Natural killer cell (primary cell): ENCODE measurements at regions not wholly inside any gene's neighbourhood (a gene's known extent, or its start where the extent isn't known, plus 50 kb on each side); places are given as distances from the start of the nearest gene placed in this dataset.

ENCODE experiments used
- ATAC-seq, 3 donors: fragments of 150-1000 bp in 2 of 3; fragments of 200-7000 bp in 1 of 3; cut with Tn5 transposase; 1 replicate in 1 of 3; 2 replicates in 2 of 3; pipeline ENCODE4 v1.10.0; 2021; ENCODE audit warnings: mild to moderate bottlenecking in 2 of 3, moderate library complexity in 2 of 3
- DNase-seq, 2 donors: peaks; one replicate each; pipeline versions ENCODE4 v3.0.0 to v3.0.0-alpha.2; 2013 to 2021; ENCODE audit warnings: mixed read lengths in 1 of 2
- H3K27ac ChIP-seq: one replicate; pipeline ENCODE4 v1.5.1; 2013; ENCODE audit warnings: mild to moderate bottlenecking, low read length
- H3K27me3 ChIP-seq: one replicate; pipeline ENCODE4 v1.6.1; 2013; ENCODE audit warnings: low read length; ENCODE audit not compliant: control insufficient read depth, insufficient read depth
- H3K36me3 ChIP-seq: one replicate; pipeline ENCODE4 v1.6.1; 2013; ENCODE audit warnings: low read length; ENCODE audit not compliant: control insufficient read depth, insufficient read depth
- H3K4me1 ChIP-seq: one replicate; pipeline ENCODE4 v1.6.1; 2013; ENCODE audit warnings: low read length; ENCODE audit not compliant: control insufficient read depth, insufficient read depth
- H3K4me3 ChIP-seq: one replicate; pipeline ENCODE4 v1.5.1; 2013; ENCODE audit warnings: low read length
- H3K9me3 ChIP-seq: one replicate; pipeline ENCODE4 v1.6.1; 2013; ENCODE audit warnings: low read length; ENCODE audit not compliant: control insufficient read depth, insufficient read depth
- H3K27ac Mint-ChIP-seq, 2 donors: one replicate each; pipeline ENCODE4 v1.8.0; 2022; ENCODE audit warnings: mild to moderate bottlenecking in 2 of 2, mixed read lengths in 2 of 2, moderate library complexity in 1 of 2
- H3K27me3 Mint-ChIP-seq, 2 donors: one replicate each; pipeline ENCODE4 v1.8.0; 2022; ENCODE audit warnings: low read depth in 2 of 2, mixed read lengths in 2 of 2
- H3K36me3 Mint-ChIP-seq: one replicate; pipeline ENCODE4 v1.8.0; 2022; ENCODE audit warnings: mixed read lengths
- H3K4me1 Mint-ChIP-seq, 2 donors: one replicate each; pipeline ENCODE4 v1.8.0; 2022; ENCODE audit warnings: mixed read lengths in 2 of 2
- H3K4me3 Mint-ChIP-seq: one replicate; pipeline ENCODE4 v1.8.0; 2022; ENCODE audit warnings: mild to moderate bottlenecking, moderate library complexity, mixed read lengths
- H3K9me3 Mint-ChIP-seq, 2 donors: one replicate each; pipeline ENCODE4 v1.8.0; 2022; ENCODE audit warnings: mixed read lengths in 2 of 2
- WGBS: methylation state at CpG from one replicate; pipeline ENCODE4 v1.1.7; 2013; ENCODE audit warnings: missing lambda C conversion rate; ENCODE audit not compliant: insufficient coverage; 5-methylcytosine and 5-hydroxymethylcytosine counted together
- intact Hi-C: fragments of 100-400 bp; cut with micrococcal nuclease; formaldehyde crosslinking; loops from one replicate; pipeline ENCODE4 v1.14.2; 2022
- TF ChIP-seq, protein P1 (sequence below): fragments of 200-600 bp; IDR thresholded peaks from one replicate; pipeline ENCODE4 v1.8.0; 2022; ENCODE audit warnings: antibody characterized with exemption

DNA sequence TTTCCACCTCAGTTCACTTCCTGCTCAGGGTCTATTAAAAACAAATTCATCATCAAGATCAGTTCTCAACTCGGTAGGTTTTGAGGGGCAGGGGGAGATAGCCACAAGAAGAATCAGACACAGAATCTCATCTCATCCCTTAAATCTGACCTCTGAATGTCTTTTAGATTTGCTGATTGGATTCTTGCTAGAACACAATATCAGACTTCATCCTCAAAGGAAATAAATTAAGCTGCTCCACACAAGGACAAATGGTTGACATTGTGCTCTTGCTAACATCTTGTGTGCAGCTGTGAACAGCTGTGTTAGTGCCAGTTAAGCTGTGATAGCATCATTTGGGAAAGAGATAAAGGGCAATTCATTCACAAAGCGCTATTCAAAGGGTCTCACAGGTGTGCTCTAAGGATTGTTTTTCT lies 184.0 kb upstream of the ADAMTS9 start:
- no peak for ATAC-seq
- Histone ChIP-seq H3K9me3 (no peaks in the 10 kb centered on the region), H3K27me3 (no peaks in the 10 kb centered on the region), H3K36me3 (no peaks in the 10 kb centered on the region), H3K4me3 (no peak overlapping the region), H3K4me1 (no peaks in the 10 kb centered on the region), H3K27ac (no peak overlapping the region)
- Mint-ChIP-seq H3K36me3 (no peaks in the 10 kb centered on the region), H3K27ac (no peak overlapping the region), H3K27me3 (no peaks in the 10 kb centered on the region), H3K9me3 (peaks cover 0 to 2% of the 10 kb centered on the region in 2 donors), H3K4me1 (no peaks in the 10 kb centered on the region), H3K4me3 (no peak overlapping the region)
- DNase-seq: no peak
- intact Hi-C loops: no loop called here
- 86% methylated on average over 2 of the region's 2 CpGs for WGBS
- TF ChIP-seq, protein P1, sequence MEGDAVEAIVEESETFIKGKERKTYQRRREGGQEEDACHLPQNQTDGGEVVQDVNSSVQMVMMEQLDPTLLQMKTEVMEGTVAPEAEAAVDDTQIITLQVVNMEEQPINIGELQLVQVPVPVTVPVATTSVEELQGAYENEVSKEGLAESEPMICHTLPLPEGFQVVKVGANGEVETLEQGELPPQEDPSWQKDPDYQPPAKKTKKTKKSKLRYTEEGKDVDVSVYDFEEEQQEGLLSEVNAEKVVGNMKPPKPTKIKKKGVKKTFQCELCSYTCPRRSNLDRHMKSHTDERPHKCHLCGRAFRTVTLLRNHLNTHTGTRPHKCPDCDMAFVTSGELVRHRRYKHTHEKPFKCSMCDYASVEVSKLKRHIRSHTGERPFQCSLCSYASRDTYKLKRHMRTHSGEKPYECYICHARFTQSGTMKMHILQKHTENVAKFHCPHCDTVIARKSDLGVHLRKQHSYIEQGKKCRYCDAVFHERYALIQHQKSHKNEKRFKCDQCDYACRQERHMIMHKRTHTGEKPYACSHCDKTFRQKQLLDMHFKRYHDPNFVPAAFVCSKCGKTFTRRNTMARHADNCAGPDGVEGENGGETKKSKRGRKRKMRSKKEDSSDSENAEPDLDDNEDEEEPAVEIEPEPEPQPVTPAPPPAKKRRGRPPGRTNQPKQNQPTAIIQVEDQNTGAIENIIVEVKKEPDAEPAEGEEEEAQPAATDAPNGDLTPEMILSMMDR: no peak

DNA sequence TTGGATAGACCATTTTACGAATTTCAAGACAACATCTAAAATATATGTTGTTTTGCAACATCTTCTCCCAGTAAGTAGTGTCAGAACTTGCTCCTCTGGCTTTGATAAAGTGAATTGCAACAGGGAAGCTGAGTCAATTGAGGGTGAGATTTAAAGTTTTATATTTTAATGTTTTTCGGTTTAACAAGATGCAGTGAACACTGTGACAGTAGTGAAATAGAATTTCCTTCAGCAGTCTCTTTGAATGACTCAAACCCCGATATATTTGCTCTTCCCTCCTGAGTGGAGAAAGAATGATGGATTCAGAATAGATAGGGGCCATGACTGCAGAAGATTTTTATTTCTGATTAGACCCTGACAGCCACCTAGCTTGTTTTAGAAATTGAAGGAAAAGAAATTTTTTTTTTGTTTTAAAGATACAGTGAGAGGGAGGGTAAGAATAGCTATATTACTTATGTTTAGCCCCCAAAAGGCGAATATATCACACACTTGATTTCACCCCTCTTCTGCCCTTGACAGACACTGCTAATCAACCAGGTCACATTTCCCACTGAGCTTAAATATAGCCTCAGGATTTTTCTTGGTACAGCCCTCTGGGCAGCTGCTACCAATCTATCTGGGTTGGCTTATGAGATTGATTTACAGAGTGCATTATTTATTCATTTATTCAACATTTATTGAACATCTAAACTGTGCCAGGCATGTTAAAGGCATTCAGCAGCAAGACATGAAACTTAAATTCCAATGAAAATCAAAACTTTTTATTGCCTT lies 183.3 kb upstream of the ADAMTS9 start:
- Mint-ChIP-seq H3K4me3 (no peak overlapping the region), H3K4me1 (no peaks in the 10 kb centered on the region), H3K27ac (no peak overlapping the region), H3K36me3 (no peaks in the 10 kb centered on the region), H3K27me3 (no peaks in the 10 kb centered on the region), H3K9me3 (peaks cover 0 to 4% of the 10 kb centered on the region in 2 donors)
- Histone ChIP-seq H3K9me3 (no peaks in the 10 kb centered on the region), H3K4me1 (no peaks in the 10 kb centered on the region), H3K27me3 (no peaks in the 10 kb centered on the region), H3K27ac (no peak overlapping the region), H3K4me3 (no peak overlapping the region), H3K36me3 (no peaks in the 10 kb centered on the region)
- intact Hi-C loops: no loop called here
- 62% methylated on average over 4 of the region's 4 CpGs for WGBS
- ATAC-seq (no peak), DNase-seq (no peak)
- TF ChIP-seq, protein P1: no peak

DNA sequence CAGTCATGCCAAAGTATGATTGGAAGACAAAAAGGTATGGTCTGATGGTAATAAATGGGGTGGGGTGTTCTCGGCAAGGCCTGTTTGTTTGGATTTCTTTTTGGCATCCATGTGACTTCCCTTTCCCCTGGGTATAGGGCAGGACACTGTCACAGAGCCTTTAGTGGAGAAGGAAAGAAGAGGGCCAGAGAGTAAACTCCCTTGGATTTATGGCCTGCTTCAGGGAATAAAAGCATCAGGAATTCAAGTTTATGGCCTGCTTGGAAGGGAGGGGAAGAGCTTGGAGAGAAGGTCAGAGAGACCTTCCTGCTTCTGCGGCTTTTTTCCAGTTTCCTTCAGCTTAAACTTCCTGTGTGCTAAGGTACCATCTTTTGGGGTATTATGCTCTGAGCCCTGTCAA lies 179.4 kb upstream of the ADAMTS9 start:
- H3K4me3 Mint-ChIP-seq: no peak overlapping the region
- Histone ChIP-seq H3K9me3 (no peaks in the 10 kb centered on the region), H3K4me3 (no peak overlapping the region), H3K36me3 (no peaks in the 10 kb centered on the region), H3K4me1 (no peaks in the 10 kb centered on the region), H3K27me3 (no peaks in the 10 kb centered on the region), H3K27ac (no peak overlapping the region)
- DNase-seq (no peak), ATAC-seq (no peak)
- intact Hi-C loops: no loop called here
- no peaks in the 10 kb centered on the region for H3K27me3 Mint-ChIP-seq
- TF ChIP-seq, protein P1: no peak
- H3K9me3 Mint-ChIP-seq: peaks cover 4 to 5% of the 10 kb centered on the region in 2 donors
- 97% methylated on average over 2 of the region's 2 CpGs for WGBS
- H3K27ac Mint-ChIP-seq: no peak overlapping the region
- peaks cover 12% of the 10 kb centered on the region for H3K36me3 Mint-ChIP-seq
- no peaks in the 10 kb centered on the region for H3K4me1 Mint-ChIP-seq
